IMR-90 (cell line): ENCODE measurements at regions not wholly inside any gene's neighbourhood (a gene's known extent, or its start where the extent isn't known, plus 50 kb on each side); places are given as distances from the start of the nearest gene placed in this dataset.

ENCODE experiments used
- BHLHE40 ChIP-seq: fragments of 150-350 bp; IDR thresholded peaks from 2 replicates; pipeline ENCODE4 v1.6.1; 2016; ENCODE audit warnings: mild to moderate bottlenecking, low read depth, low read length
- CTCF ChIP-seq: conservative IDR thresholded peaks from 2 replicates; pipeline ENCODE4 v1.5.1; 2012; ENCODE audit warnings: mild to moderate bottlenecking, low read depth, low read length, improper control_type of control experiment
- ELK1 ChIP-seq: fragments of 150-350 bp; IDR thresholded peaks from 2 replicates; pipeline ENCODE4 v1.6.1; 2016; ENCODE audit warnings: low read depth, mild to moderate bottlenecking, low read length, moderate library complexity, borderline replicate concordance
- MAZ ChIP-seq: IDR thresholded peaks from 2 replicates; pipeline ENCODE4 v1.6.1; 2012; ENCODE audit warnings: low read depth, mild to moderate bottlenecking, low read length, improper control_type of control experiment, moderate library complexity, borderline replicate concordance
- POLR2A ChIP-seq: IDR thresholded peaks from 2 replicates; pipeline ENCODE4 v1.6.1; 2012; ENCODE audit warnings: mild to moderate bottlenecking, low read depth, low read length
- RCOR1 ChIP-seq: IDR thresholded peaks from 2 replicates; pipeline ENCODE4 v1.6.1; 2012; ENCODE audit warnings: mild to moderate bottlenecking, low read length, improper control_type of control experiment; ENCODE audit not compliant: insufficient replicate concordance
- RFX5 ChIP-seq: IDR thresholded peaks from 2 replicates; pipeline ENCODE4 v1.8.0; 2012; ENCODE audit warnings: low read depth, mild to moderate bottlenecking, low read length, moderate library complexity
- SMC3 ChIP-seq: fragments of 150-350 bp; IDR thresholded peaks from 2 replicates; pipeline ENCODE4 v1.6.1; 2016; ENCODE audit warnings: low read depth, mild to moderate bottlenecking, antibody characterized with exemption, low read length, moderate library complexity

- TF ChIP-seq POLR2A (no peak), CTCF (no peak), SMC3 (no peak), MAZ (no peak), BHLHE40 (no peak), RFX5 (no peak), RCOR1 (no peak), ELK1 (no peak)
These were observed 597.4 kb upstream of the CCDC179 start for GRCh38 chr11:23457641-23458040.
